HK-2 (cell line): ENCODE measurements at regions not wholly inside any gene's neighbourhood (a gene's known extent, or its start where the extent isn't known, plus 50 kb on each side); places are given as distances from the start of the nearest gene placed in this dataset.
"Not testable (repeated sequence)": the region's sequence is repeated elsewhere in the genome, so short reads cannot be mapped to it uniquely, and the experiment has no call there.

Experiments
- DNase-seq: peaks from one replicate; pipeline ENCODE4 v3.0.0-alpha.2; 2018; ENCODE audit not compliant: unreplicated experiment

DNA sequence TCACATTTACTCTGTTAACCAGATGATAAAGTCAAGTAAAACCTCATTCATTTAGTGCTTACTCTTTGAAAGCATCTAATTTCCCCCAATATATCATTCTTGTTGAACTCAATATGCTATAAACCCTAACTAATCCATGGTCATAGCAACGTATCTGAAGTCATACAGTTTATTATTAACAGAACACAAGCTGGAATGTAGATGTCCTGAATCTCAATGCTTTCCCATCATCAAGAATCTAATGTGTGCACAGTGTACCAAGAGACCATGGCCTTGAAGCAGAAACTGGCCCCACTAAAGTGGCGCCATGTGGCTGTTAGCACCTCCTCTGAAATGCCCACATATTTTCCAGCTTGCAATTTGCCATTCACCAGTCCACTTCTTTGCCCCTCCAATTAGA is 245.8 kb downstream of the SOX9 start:
- no peak for DNase-seq

DNA sequence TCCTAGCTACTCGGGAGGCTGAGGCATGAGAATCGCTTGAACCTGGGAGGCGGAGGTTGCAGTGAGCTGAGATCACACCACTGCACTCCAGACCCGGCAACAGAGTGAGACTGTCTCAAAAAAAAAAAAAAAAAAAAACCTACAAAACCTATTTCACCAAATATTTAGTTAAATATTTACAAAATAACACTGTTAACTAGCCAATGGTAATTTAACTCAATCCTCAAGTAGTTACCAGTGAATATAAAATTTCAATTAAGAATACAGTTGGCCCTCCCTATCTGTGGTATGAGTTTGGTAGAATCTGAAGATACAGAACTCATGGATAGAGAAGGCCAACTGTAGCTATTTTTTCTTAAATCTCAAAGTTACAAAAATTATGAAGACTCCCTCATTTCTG is 247.4 kb downstream of the SOX9 start:
- no peak for DNase-seq

DNA sequence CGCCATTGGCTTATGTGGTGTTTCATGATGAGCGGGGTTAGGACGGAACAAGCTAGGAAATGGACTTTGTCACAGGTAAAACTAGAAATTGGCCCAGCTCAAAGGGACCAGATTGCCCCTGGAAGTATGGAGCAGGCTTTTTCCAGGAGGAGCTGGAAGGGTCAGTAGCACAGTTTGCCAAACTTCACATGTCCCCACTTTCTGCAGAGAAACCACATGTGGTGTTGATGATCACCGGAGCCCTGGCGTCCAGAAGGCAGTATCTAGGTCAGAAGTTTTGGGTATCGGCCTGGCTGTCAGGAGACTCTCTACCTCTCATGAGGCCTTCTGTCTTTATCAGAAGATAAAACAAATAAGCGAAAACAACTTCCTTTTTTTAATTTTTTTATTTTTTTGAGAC is 248.5 kb downstream of the SOX9 start:
- no peak for DNase-seq

DNA sequence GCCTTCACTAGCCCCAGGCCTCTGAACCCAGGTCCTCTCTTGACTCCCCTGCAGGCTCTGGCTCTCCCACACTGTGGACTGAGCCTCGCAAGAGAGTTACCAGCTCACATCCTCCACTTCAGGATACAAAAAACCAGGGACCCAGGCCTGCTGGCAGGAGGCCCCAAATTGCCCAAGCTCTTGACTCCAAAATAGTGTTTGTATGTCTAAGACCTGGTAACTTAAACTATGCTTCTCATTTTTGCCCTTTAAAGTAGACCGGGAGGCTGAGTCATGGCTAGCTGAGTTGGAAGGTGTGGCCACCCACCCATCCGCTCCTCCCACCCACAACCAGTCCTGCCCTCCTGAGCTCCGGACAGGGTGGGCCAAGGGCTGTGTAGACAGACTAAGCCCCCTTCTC is 250.0 kb downstream of the SOX9 start:
- no peak for DNase-seq

DNA sequence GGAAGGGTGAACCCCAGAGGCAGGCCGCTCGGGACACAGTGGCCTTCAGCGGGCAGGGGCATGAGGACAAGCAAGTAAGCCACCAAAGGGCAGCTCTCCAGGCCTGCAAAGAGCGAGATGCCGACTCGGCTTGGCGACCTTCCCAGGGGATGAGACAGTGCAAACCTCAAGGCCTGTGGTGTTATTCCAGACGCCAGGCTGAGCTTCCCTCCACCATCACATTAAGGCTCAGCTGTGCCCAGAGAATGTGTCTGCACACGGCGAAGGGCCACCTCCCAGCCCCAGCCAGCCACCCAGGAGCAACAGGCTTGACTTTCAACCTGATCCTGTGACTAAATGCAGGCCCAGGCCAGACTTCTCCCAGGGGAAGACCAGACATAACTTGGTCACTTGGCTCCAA is 251.4 kb downstream of the SOX9 start:
- DNase-seq = no peak

DNA sequence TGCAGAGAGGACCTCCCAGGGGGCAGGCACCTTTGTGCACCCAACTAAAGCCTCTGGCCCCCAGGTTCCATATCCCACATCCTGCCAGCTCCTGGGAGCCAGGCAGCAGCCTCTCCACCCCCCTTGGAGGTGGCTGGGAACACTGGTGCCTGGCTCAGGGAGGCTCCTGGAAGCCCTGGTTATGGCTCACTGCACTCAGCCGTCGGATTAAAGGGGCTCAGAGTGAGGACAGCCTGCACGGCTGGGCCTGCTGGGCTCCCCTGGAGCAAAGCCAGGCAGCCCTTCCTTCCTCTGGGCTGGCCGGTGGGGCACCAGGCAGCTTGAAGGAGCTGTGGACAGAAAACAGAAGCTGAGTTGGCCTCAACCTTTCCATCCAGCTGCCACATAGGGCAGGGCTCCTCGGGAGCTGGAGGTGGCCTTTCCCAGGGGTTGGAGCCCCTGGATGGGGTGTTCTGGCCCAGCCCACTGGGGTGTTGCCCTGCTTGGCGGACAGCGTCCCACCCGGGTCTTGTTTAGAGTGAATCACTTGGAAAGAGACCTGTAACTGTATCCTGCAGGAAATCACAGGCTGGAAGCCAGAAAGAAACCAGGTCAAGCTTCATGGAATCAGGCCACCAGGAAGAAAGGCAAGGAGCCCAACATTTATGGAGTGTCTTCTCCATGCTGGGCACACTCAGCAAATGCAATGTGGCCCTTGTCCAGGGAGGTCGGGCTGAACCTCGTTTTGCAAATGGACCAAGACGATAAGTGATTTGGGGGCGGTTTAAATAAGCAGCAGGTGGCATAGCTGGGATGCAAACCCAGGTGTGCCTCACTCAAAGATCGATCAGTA is 253.3 kb downstream of the SOX9 start:
- peak; percentile 80 for DNase-seq

DNA sequence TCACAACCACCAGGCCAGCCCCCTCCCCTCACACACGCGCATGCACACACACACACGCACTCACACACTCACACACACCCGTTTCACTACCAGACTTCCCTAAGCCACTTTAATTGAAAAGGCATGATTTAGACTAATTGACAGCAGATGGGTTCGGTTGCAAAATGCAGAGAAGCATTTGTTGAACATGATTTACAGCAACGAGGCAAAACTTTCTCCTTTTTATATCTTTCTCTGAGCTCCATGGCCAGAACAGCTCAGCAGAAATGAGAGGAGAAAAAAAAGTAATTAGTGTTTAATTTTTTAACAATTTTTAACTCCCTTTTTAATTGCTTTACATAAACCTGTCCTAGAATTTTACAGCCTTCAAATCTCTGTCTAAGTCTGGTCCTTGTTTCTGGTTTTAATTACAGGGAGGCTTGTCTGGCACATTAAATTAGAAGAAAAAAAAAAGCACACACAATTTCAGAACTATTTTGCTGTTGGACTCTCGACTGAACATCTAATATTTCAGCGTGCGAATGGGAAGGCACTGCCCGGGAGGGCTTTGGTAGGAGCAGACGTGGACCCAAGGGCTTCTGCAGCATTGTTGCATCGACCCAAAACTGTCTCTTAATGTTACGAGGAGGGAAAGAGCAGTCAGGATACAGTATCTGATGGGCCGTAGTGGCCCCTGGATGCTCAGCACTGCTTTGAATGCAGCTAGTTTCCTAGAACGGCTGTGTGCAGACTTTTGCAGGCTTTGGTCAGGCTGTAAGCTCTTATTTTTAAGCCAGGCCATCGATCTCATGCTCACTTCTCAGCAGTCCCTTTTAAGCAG is 255.9 kb downstream of the SOX9 start:
- no peak for DNase-seq

DNA sequence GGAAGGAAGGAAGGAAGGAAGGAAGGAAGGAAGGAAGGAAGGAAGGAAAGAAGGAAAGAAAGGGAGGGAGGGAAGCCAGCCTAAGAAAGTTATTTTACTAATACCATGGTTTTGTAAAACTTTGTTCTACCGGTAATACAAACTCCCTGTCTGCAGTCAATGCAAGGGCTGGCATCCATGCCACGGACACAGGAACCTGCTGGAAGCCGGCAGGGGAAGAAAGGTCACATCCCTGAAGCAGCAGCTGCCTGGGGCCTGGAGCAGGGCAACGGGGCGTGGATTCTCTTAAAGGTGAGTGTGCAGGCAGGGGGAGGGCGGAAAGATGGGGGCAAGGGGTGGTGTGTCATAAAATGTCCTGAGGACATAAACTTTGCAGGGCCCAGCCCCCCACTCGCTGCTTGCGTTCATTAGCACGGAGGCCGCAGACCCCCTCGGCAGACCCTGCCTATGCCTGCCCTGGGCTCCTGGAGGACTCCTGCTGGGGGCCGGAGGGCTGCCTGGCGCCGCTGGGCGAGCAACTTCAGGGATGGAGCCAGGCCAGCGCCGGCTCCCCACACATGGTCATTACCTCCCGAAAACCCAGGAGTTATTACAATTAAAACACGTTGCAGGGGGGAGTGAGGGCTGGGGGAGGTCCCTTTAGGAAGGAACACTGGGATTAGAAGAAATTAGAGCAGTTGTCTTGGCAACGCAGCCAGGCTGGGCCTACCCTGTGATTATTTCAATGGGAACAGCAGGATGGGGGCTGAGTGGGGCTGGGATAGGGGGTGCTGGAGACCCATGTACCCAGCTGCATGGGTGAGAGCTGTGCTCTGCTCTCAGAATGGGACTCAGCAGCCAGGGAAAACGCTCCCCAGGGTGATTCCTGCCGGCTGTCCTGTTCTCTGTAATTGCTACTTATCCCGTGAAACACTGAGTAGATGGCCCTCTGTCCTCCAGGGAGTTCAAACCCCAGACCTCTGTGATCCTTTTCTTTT is 257.9 kb downstream of the SOX9 start:
- DNase-seq = no peak

DNA sequence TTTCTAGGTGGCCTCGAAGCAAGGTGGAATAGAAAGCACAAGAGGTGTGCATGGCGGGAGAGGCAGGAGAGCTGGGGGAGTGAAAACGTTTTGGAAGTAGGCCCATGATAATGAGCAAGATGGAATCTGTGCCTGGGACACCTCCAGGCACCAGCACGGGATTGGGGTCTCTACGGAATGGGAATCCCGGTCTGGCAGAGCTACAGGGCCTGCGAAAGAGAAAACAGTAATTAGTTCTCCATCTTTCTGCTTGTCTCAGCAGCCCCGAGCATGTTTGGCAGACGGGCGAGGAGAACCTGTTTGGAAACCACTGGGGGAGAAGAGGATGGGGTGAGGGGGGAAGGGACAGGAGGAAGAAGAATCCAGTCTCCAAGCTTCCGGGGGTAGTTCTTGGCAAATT is 258.7 kb downstream of the SOX9 start:
- DNase-seq = no peak

DNA sequence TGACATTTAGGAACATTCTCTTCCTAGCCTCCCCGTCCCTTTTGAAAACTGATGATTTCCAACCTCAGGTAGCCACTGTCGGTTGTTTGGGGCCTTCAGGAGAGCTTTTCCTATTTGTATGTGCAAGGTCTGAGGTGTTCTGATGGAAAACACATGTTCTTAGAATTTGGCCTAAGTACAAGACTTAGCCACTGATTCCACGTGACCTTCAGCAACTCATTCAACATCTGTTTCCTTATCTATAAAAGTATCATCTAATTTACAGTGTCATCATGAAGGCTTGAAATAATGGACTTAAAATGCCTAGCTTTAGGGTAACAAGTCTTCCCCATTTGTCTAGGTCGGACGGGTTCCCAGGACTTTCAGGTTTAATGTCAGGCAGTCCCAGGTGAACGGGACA is 259.3 kb downstream of the SOX9 start:
- DNase-seq = no peak

DNA sequence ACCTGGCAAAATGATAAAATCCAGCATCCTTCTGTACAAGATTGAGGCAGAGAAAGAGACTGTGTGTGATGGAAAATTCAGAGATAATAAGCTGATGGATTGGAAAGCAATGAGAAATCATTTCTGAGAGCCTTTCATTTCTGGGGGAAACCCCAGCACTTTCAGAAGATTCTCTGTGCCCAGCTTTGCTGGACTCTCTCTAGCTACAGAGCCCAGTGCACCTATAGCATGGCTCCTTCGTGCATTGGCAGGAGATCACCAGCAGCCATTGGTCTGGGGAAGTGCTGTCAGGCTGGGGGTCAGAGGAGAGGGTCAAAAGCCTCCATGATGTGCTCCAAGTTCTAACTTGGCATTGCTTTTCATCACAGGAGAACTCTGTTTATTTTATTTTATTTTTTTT is 259.9 kb downstream of the SOX9 start:
- no peak for DNase-seq

DNA sequence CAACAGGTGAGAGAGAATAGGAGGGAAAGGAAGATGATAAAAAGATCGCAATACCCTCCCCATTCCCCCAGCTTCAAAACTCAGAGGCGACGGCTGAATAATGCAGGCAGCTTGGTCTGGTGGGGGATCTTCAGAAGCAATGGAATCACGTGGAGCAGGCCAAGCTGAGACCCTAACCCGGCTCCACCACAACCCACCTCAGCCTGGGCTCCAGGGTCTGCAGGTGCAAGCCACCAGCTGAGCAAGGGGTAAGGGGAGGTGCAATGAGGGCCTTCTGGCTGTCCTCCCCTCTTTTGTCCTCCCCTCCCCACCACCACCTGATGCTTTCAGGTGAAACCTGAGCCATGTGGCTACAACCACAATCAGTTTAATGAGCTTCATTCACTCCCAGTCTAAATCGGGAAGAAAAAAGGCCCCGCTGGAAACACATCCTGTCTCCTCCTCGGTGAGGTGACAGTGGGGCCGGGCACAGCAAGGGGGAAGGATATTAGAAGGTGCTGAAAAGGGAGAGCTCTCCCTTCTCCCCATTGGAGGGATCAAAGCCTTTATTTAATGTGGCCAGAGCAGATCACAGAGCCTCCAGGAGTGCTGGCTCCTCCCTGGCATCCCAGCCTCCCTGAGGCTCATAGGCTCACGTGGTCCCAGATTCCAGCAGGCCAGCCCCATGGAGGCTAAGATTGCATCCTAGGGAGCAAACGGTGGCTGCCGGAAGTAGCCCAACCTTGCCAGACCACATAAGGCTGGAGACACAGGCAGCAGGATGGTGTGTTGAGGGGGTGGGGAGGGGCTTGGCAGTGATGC is 261.0 kb downstream of the SOX9 start:
- DNase-seq = no peak

DNA sequence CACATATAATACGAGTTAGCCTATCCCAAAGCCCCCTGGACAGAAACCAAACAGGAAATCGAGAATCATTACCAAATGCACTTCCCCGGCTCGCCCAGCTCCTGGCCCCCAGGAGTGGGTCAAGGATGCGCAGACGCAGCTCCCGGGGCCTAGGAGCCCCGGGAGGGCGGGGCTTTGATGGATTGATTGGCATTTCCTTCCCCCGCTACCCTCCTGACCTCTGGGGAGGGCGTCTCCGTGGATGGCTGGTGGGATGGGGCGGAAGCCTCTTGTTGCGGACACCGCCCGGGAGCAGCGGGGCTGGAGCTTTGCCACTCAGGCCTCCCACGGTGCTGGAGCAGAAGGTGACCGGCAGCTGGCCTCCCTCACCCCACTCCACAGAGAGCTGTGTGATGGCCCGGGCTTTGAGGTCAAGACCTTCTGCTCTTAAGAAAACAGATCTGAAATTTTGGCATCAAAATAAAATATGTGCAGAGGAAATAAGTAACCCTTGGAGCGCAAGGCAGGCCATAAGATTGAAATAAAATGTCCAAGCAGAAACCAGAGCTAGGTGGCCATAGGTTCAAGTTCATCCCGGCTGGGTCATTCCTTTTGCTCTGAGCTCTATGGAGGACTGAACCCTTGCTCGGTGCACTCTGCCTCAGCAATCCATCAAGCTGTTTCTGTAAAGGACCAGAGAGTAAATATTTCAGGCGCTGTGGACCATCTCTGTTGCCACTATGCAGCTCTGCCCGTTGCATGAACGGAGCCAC is 262.3 kb downstream of the SOX9 start:
- DNase-seq = no peak

DNA sequence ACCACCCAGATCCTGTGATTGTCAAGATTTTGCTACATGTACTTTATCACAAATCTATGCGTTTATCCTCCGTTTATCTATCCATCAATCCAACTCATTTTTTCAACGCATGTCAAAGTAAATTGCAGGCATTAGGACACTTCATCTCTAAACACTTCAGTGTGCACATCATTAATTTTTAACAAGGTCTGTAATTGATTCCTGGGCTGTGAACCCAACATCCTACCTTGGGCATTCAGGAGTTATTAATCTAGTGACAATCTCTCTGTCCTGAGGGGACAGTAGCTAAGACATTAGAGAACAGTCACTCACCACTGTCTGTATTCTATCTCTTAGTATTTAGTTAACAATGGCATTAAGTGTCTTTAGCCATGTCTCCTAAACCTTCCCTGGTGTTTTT is 264.7 kb downstream of the SOX9 start:
- DNase-seq = no peak

DNA sequence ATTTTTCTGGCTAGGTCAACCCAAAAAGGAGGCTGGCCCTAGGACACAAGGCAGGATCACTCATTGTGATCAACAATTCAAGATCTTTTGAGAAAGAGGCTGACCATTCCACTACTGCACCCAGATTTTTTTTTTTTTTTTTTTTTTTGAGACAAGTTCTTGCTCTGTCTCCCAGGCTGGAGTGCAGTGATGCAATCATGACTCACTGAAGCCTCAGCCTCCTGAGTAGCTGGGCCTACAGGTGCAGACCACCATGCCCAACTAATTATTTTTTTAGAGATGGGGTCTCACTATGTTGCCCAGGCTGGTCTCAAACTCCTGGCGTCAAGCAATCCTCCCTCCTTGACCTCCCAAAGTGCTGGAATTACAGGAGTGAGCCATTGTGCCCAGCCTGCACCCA is 265.4 kb downstream of the SOX9 start:
- not testable (repeated sequence) for DNase-seq

DNA sequence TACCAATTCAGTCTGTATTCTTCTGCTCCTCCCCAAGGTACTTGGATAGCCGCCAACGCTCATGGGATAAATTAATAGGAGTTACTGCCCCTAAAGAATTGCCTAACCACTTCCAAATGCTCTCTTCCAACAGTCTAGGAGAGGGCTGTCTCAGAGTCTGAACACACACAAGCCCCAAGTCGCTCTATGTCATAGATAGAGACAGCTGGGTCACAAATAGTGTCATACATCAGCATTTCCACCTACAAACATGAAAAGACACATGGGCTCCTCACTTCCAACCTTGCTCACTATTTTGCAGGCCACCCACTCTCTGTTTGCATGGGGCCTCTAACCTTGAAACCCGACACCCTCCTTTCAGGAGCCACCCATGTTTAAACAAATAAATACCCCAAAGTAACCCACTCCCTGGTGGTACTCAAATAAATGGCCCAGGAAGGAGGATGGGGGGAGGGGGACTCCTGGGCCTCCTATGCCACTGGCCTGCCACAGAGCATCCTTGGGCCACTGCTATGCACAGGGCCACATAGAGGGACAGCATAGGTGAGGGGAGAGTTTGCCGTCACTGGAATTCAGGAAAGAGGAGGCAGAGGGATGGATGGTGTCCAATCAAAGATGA is 265.9 kb downstream of the SOX9 start:
- no peak for DNase-seq

DNA sequence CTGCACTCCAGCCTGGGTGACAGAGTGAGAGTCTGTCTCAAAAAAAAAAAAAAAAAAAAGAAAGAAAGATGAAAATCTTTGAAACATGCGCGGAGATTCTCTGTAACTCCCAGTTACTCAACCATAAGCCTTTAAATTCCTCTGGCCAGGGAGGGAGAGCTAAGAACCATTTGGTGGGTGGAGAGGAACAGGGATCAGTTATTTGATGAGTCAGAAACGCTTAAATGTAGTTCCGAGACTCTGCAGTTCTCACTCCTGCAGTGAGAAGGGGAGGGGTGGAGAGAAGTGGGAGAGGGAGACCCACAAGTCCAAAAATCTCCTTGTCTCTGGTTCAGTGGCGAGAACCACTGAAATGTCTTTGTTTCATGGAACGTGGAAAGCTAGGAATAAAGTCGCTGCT is 266.7 kb downstream of the SOX9 start:
- DNase-seq = no peak

DNA sequence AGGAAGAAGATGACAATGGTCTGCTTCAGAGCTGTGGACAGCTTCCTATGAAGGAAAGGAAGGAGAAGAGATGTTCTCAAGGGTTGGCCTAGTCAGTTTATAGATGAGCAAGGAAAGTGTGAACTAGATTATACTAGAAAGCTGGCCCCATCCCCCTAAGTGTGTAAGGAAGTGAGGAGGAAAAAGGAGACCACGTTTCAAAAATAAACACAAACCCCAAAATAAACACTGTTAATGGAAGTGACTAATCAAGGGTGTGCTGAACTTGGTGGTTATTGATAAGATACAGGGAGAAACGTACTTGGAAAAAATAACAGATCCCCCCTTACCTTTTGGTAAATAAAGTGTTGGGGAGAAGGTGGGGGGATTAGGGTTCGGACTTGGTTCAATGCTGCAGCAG is 267.1 kb downstream of the SOX9 start:
- DNase-seq = no peak

DNA sequence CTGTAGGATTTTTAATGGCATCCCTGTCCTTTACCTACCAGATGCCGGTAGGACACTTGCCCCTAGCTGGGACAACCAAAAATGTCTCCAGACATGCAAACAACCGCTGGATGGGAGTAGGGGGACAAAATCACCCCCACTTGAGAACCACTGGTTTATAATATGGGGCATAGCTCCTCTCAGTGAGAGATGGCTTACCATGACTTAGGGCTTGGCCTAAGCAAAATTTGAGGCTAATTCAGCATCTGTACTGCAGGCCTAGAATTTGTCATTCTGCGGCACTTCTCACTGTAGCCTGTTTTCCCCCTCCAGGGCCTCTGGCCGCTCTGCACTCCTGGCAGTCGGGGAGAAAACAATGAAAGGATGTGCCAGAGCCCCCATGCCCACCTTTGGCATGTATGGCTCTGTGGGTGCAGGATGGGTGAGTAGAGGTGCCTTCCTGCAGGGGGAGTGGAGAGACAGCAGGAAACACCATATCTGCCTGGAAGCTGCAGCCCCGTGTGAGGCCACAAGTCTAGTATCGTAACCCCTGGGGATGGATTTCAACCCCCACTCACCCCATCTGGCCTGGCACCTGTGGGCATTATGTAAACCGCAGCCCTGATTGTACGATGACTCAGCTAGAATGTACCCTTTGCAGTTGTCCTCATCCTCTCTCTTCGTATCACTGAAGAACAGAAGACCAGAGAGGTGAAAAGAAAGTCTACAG is 268.1 kb downstream of the SOX9 start:
- DNase-seq = peak; percentile 66
